GM19351 (cell line): ENCODE measurements at regions not wholly inside any gene's neighbourhood (a gene's known extent, or its start where the extent isn't known, plus 50 kb on each side); places are given as distances from the start of the nearest gene placed in this dataset.

Experiments used
- ATAC-seq: cut with Tn5 transposase; IDR thresholded peaks from one replicate; pipeline ENCODE4 v1.9.1; 2021; ENCODE audit warnings: mild to moderate bottlenecking, moderate library complexity; ENCODE audit not compliant: unreplicated experiment

DNA sequence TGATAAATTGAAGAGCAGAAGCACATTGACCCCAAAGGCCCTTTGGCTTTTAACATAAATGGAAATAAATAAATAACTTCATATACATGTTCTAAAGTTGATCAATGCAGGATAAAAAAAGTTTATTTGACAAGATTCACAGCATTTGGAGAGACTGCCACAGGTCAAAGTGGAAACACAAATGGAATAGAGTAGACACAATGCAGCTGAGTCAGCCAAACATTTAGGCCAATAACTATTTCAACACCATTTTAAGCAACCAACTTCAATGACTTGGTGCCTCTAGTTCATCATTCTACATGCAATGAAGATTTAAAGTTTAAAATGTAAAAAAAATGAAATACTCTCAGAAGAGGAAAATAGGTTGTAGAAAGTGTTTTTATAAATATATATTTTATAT lies 365.2 kb downstream of the FAT4 start:
- no peak for ATAC-seq

DNA sequence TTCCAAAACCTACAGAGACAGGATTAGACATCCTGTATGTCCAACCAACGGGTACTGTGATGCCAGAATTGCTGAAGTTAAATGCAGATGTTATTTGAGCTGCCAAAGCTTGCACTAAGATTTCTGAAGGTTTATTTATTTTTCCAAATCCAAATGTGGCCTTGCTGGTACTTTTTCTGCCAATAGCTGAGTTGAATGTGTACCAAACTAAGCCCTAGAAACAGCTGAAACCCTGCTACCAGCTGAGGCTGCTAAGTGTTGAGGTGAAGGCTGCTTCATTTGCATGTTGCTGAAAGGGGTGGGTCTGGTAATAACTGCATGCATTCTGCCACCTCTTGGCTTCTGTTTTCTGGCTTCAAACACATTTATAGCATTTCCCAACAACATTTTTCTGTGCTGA lies 366.5 kb downstream of the FAT4 start:
- ATAC-seq: no peak

DNA sequence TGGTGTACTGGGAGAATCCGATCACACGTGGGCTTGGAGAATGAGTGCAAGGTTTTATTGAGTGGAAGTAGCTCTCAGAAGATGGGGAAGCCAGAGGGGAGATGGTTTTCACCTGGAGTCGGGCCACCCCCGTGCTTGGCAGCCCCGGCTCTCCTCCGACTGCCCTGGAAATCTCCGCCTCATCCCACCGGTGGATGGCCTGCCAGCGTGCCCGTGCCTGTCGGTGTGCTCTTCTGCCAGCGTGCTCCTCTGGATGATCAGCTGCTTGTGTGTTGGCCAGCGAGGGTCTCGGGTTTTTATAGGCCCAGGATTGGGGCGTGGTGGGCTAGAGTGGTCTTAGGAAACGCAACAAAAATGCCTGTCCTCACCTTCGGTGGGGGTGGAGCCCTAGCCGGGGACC lies 368.0 kb downstream of the FAT4 start:
- no peak for ATAC-seq

DNA sequence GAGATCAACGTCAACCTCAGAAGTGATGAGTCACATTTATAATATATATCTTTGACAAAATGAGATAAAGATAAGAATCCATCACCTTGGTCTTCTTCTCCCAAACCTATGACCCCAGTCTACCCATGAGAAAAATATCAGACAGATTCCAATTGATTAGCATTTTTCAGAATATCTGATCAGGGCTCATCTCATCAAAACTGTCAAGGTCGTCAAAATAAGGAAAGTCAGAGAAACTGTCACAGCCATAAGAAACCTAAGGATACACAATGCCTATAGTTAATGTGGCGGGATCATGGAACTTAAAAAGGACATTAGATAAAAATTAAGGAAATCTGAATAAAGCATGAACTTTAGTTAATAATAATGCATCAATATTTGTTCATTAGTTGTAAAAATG lies 374.1 kb downstream of the FAT4 start:
- no peak for ATAC-seq

DNA sequence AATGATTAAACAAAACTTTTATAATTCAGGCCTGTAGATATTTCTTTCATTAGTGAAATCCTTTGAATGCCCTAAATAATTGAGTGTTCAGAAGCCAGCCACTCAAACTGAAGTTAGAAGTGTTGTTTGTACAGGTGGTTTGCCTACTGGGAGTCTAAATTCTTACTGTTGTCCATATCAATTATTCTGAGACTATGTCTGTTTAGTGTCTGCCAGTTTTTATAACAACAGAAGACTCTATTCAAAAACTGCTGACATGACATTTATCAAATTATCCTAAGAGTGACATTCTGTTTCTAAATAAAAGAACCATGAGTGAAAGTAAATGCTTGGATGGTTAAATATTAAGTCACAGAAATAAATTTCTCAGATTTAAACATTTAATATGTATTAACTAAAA lies 375.1 kb downstream of the FAT4 start:
- ATAC-seq: no peak

DNA sequence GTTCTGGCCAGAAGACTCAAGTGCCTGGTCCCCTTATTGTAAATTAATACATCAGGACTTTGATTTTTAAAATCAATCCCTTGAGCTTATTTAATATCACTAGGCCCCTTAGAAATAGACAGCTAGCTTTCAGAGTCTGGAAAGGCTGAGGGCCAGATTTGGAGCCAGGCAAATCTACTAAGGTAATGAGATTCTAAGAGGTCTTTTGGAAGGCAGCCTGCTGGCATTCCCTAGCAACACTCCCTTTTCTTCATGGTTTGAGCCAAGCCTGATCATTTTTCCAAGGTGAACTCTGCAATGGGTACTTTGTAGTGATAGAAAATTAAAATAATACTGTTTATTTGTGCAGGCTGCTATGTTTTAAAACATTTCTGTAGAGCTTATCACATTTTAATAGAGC lies 378.5 kb downstream of the FAT4 start:
- ATAC-seq: no peak

DNA sequence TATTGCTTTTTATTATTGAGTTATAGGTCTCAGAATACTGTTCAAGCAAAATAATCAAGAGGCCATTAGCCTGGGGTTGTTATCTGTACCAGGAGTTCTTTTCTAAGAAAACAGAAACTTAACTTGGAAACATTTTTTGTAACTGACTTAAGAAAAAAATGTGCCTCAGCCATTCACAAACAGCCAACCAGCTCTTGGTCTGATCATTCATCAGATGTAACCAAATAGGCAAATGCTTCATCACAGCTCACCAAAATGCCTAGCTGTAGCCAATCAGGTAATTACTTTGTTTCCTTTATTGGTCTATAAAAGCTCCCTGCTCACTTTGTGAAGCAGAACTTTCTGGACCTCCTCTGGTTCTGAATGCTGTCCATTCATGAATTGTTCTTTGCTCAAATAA lies 387.7 kb downstream of the FAT4 start:
- ATAC-seq: no peak

DNA sequence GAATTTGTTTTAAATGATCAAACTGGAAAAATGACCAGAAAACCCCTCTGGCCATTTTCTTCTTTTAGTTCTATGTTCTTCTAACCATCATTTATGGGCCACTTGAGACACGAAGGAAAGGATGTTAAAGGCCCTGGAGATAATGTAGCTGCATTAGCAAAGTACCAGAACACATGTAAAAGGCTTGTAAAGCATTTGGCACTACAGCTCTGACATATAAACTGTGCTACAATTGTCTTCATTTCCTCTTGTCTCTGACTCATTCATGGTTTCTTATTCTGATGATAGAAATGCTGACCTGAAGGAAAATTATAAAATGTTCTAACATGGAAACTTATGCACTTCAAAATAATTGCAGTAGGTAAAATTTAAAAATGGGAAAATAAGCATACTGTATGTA lies 388.7 kb downstream of the FAT4 start:
- ATAC-seq: no peak

DNA sequence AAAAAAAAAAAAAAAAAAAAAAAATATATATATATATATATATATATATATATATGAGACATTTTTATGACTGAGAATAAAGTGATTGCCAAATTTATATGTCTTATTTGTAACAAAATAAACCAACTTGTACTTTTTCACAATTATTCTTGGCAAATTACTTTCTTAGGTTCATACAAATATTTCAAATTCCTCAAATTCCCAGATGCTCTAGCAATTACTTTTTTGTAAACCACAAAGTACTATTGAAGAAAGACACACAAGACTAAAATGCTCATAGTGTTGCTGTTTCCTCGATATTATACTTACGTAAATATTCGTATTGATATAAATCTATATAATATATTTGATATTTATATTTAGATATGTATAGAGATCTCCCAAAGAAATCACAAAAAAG lies 390.0 kb downstream of the FAT4 start:
- no peak for ATAC-seq

DNA sequence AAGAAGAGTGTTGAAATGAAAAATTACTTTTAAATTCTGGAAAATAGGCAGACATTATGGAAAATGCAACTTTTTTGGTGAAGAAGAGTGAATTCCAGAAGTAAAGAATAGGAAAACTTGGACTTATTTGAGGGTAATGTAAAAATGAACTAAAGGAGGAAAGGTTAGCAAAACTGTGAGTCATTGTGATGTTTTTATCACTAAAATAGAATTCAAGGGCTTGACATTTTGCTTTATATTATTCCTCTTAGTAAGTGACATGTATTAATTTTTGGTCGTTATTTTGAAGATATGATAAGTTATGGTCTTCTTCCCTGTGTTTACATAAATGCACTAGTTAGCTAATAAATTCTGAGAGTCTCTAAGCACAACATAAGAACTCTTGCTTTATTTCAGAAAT lies 390.9 kb downstream of the FAT4 start:
- ATAC-seq: no peak

DNA sequence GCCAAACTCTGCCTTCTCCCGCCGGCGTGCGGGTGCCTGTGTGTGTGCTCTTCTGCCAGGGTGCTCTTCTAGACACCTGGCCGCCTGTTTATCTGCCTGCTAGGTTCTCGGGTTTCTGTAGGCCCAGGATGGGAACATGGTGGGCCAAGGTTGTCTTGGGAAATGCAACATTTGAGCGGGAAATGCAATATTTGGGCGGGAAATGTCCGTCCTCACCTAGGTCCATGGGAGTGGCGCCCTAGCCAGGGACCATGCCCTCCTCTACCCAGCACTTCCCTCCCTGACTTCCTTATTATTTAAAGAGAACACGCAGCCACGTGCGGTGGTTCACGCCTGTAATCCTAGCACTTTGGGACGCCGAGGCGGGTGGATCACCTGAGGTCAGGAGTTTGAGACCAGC lies 392.6 kb downstream of the FAT4 start:
- ATAC-seq: no peak

DNA sequence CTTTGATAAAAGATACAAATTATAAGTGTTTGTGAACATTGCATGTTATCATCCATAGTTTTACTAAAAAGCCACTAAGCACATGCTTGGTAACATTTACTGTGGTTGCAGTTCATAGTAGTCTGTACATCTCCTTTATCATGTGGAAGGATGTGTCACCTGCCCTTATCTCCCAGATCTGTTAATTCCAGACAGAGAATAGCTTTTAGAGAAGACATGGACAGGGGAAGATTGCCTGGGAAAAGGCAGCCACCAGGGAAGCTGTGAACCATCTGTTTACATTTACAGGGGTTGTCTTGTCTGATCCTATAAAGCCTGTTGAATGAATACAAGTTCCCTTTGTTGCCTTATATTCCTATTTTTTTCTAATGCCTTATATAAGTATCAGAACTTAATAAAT lies 396.0 kb downstream of the FAT4 start:
- no peak for ATAC-seq

DNA sequence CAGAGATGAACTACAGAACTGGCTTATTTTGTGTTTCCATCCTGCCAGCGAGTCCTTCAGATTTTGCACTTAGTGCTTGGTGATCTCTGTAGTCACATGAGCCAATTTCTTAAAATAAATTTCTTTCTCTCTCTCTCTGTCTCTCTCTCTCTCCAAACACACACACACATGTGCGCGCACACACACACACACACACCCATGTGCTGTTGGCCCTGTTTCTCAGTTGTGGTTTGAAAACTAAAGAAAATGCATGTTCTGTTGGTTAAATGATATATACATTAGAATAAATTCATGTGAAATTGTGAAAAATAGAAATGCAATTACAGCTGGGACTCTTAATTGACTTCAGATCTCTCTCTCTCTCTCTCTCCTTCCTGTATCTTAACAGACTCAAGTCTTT lies 399.3 kb downstream of the FAT4 start:
- ATAC-seq: no peak

DNA sequence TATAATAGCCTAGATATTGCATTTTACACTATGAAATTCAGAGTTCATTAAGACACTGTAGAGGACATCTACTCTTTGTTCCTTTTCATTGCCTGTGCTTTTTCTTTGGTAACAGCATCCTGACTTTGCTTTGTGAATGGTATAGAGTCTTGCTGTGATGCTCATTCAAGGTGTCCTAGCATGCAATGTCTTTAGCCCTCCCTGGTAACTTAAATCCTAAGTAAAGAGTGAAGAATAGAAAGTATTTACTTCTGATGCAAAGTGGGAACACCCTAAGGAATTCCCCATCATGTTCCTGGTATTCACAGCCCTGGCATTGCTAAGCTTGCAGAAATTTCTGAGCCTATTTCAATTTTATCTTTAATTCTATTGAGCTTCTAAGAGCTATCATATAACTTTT lies 400.1 kb downstream of the FAT4 start:
- no peak for ATAC-seq

DNA sequence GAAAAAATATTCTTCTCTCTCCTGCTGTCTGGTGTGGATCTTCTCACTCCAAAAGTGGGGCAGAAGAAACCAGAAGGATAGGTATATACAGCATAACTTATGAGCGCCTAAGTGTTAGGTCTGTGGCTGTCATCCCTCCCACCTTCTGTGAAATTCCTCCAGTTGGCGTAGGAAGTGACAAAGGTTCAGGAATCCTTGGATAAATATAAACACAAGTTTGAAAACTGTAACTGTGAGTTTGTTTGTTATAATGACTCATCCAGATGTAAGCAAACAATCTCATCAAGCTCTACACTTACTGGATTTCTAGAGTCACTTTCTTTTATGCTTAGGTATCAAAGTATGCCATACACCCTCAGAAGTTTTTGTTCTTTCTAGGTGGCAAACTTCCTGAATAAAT lies 405.2 kb downstream of the FAT4 start:
- ATAC-seq: no peak

DNA sequence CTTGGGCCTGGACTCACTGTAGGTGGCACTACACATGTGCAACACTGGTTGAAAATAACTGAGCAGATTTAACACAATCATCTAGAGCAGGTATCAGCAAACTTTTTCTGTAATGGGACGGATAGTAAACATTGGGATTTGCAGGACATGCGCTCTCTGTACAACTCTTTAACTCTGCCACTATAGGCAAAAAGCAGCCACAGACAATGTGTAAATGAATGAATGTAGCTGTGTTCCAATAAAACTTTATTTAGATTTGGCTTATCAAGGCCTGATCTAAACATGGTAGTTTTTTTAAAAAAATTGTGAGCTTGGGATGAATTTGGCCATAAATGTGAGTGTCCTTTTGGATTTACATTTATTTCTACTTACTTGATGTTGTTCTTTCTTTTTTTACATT lies 407.3 kb downstream of the FAT4 start:
- ATAC-seq: no peak

DNA sequence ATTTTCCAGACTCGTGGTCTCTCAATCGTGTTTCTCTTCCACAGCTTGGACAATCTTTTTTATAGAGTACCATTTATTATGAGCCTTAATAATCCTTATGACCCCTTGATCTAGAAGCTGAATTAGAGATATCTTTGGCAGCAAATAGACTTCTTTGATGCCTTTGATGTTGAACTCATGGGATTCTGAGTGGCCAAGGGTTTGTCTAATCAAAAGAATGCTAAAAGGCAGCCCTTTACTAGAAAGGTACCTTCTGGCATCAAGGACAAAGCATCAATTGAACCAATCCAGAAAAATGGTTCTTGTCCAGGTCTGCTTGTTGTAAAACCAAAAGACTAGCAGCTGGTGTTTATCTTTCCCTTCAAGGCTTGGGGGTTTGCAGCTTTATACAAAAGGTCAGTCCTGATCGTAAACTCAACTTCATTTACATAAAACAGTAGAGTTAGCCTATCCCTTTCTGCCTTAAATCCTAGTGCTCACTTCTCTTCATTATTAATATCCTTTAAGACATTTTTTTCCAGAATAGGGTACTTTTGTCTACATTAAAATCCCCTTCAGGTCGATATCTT lies 411.3 kb downstream of the FAT4 start:
- ATAC-seq: no peak

DNA sequence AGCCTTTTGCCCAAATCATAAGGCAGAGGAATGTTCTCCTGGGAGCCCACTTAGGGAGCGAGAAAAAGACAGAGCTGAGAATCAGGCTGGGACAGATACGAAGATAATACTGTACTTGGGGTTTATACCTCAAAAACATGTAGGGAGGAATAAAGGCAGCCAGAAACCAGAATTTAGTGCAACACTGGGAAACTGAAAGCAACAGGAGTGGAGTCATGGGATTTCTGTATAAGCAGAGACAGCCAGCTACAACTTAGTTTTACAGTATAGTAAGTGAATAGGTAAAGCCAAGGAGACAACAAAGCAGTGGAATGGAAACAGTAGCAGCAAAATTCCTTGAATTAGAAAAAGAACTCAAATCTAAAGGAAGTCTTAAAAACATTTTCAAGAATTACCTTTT lies 413.2 kb downstream of the FAT4 start:
- ATAC-seq: no peak

DNA sequence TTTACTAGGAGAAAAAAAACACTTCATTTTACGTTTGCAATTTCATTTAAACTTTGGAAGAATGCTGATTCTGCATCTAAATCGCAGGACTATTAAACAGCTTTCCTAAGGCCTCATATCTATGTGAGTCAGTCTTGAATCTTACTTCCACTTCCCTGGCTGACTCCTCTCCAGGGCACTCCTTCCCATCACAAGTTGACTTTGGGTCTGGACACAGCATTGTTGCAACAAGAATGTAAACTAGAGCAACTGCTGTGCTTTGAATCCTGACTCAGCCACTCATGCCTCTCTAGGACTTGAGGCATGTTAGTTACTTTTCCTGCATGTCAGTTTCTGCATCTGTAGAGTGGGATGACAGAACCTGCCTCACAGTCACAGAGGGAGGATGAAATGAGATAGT lies 413.8 kb downstream of the FAT4 start:
- ATAC-seq: no peak

DNA sequence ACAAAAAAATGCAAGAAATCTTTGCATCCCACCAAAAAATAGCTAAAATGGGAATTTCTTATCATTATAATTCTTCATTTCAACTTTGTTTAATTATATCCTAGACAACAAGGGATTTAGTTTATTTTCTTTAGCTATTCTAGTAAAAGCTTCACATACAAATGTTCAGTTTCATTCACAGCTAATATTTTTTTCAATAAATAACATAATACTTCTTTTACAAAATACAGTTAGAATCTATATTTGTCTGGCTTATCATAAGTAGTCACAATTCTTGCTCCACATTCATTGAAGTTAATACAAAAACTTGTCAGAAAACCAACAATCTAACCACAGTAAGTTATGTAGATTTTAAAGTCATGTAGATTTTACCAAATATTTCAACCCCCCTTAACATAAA lies 414.4 kb downstream of the FAT4 start:
- ATAC-seq: no peak

DNA sequence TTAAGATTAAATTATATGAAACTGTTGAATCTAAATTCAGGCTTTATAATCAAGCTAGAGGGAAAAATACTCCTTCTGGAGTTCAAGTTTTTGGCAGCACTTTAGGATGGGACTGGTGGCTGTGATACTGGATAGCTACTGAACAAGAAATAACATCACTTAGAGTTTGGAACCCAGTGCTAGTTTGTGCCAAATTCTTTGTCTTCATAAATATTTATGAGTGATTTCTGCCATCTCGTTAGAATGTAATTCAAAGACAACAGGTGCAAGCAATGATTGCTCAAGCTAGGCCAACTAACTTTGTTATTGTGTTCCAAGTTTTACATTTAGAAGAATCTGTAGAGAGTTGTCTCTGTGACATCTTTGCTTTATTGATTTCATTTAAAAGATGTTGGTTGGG lies 417.9 kb downstream of the FAT4 start:
- ATAC-seq: no peak

DNA sequence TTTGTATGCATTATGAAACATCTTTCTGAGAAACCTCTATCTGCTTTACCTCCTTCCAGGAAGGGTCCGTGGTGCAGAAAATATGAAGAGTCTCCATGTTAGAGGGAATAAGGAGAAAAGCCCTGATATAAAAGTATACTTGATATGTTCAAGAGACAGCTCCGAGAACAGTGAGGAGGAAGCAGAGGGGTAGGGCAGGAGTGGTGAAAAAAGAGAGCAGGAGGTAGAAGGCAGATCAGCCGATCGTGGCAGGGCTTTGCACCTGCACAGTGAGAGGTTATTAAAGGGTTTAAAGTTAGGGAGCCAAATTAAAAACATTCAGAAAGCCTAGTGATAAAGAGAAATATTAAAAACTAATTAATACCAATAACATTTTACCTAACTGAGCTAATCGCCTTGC lies 419.7 kb downstream of the FAT4 start:
- no peak for ATAC-seq

DNA sequence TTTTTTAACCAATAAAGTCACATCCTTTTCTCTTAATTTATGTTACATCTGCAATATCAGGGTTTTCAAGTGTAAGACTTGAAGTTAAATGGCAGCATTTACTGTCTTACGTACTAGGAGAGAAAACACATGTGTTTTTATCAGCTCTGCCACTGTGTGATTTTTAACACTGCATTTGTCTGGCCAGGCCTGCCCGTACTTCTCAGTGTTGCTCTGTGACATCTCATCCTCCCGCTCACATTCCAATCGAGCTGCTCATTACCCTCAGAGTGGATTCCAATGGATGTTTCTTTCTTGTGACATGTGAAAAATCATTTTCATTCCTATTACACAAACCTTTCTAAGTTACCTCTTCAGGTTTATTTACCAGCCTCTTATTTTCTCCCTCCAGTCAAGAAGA lies 420.3 kb downstream of the FAT4 start:
- ATAC-seq: no peak

DNA sequence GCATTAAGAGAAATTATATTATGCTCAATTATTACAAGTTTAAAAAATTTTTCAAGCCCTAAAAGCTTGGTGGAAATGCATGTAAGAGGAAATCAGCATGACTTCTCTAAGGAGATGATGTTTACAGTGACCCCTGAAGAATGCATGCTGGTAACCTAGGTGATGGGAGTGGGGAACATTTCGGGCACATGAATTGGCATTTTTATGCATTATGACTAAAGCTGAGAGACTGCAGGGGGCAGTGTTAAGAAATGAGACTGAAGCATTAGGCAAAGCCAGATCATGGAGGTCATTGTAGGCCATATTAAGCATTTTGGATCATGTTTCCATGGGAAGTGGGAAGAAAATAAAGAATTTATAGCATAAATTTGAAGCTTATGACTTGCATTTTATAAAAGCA lies 421.3 kb downstream of the FAT4 start:
- ATAC-seq: no peak
